ENCODE measurements at regions not wholly inside any gene's neighbourhood (a gene's known extent, or its start where the extent isn't known, plus 50 kb on each side); places are given as distances from the start of the nearest gene placed in this dataset.
"Not testable (repeated sequence)": the region's sequence is repeated elsewhere in the genome, so short reads cannot be mapped to it uniquely, and the experiment has no call there.

GRCh38 chr1:99546432-99547416 lies 99.2 kb upstream of the PALMD start:
- no peak for DNase-seq

GRCh38 chr1:99548943-99549605 lies 96.8 kb upstream of the PALMD start:
- DNase-seq = no peak

DNA sequence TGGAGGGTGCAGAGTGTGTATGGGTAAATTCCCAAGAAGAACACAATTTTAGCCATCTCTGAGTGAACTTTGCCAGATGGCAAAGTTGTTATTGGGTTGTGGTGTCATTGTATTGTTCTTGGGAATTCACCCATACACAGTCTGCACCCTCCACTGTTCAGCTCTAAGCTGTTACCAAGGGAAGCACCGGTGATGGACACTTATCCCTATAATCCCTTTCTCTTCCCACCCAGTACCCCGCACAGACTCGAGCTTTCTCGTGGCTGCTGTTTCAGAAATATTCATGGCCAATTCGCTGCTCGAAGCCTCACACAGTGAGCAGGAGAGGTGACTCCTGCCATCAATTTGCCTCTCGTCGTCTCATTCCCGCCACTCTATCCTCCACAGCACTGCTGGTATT lies 95.7 kb upstream of the PALMD start:
- DNase-seq = no peak

GRCh38 chr1:99551812-99552614 lies 93.9 kb upstream of the PALMD start:
- DNase-seq = no peak

- DNase-seq = no peak
Observed at GRCh38 chr1:99553301-99553700, 92.6 kb upstream of the PALMD start.

GRCh38 chr1:99553819-99554218 lies 92.1 kb upstream of the PALMD start:
- DNase-seq = not testable (repeated sequence)

GRCh38 chr1:99554727-99555126 lies 91.2 kb upstream of the PALMD start:
- DNase-seq = no peak

DNA sequence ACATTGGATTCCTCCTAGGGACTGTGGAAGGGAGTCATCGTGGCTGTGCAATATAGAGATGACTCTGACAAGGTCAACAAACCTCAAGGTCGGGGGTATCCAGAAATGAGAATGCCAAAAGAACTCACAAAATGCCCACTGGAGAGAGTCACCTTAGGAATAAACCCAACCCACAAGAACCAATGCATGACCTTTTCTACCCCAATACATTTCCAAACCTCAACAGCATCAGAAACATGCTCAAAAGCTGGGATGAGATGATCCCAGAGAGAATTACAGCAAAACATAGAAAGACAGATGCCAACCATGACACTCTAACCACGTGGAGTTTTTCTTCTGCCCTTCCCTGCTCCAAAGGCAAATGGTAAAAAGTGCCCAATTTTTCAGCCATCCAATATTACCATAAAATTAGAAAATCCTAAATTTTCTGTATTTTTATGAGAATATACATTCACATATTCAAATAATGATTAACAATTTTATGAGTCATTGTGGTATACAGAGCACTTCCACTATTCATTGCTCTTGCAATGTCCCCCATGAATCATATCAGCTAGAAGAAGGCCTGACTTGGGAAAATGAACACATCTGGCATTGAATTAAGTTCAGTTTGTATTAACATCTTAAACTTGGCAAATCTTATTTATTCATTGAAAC lies 88.2 kb upstream of the PALMD start:
- no peak for DNase-seq

DNA sequence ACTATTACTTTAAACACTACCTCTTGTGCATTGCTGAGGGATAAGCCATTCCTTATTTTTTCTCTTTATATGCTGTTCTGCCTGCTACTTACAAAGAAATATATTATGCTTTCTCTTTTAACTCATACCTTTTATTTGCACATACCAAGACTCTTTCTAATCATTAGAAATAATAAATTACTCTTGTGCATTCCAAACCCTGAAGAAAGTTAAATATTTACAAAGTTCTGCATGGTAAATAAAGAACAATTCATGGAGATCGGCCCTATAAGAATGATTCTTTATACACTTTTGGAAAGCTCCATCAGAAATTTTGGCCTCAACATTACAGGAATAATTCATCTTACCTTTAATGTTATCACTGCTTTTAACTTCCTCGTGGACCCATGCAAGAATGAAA lies 86.7 kb upstream of the PALMD start:
- DNase-seq = no peak

DNA sequence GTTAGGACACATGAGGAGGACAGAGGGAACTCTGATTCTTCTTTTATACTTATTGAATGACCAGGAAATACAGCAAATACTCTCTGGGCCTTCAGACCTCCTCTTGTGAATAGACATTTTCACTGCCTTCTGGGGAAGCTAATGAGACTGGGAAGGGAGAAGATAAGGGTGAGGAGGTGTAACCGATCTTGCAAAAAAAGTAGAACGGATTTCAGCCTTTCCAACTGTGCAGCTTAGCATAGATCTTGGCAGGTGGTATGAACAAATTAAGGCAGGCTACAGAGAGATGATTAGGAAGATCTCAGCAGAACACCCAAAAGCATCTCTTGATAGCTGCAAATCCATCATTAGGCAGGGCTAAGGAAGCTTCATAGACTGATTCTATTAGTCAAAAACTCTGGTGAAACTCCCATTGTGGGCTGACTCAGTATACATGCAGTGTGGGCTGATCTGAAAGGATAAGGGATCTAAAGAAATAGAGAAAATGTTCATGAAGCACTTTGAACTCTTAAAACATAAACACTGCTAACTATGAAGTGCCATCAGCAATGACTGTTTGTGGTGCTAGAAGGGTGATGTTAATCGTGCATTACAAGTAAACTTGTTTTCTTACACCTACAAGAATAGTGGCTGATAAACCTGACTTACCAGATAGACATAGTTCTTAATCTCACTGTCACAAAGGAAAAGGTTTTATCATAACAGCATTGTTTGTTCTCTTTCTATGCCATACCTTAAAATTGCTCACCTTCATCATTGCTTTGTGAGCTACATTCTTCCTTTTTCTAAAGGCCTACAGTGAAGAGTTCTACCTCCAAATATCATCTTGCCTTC lies 85.5 kb upstream of the PALMD start:
- DNase-seq = no peak

- no peak for DNase-seq
Observed at GRCh38 chr1:99561952-99562351, 84.0 kb upstream of the PALMD start.

GRCh38 chr1:99565606-99566289 lies 80.2 kb upstream of the PALMD start:
- no peak for DNase-seq

- no peak for DNase-seq
Observed at GRCh38 chr1:99566290-99567021, 79.5 kb upstream of the PALMD start.

DNA sequence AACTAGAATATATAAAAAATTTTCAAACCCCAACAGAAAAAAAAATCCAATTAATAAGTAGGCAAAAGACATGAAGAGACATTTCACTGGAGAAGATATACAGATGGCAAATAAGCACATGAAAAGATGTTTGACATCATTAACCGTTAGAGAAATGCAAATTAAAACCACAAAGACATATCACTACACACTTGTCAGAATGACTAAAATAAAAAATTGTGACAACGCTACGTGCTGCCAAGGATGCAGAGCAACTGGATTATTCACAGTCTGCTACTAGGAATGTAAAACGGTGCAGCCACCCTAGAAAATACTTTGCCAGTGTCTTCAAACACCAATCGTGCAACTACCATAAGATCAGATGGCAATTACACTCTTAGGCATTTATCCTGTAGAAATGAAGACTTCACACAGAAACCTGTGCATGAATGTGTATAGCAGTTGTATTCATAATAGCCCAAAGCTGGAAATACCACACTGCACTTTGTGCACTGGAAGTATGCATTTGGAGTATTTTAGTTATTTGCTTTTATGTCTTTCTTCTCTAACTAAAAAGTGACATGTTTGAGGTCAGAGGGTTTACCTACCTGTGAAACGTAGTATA lies 75.3 kb upstream of the PALMD start:
- no peak for DNase-seq

GRCh38 chr1:99571092-99571734 lies 74.7 kb upstream of the PALMD start:
- no peak for DNase-seq

GRCh38 chr1:99573431-99574217 lies 72.3 kb upstream of the PALMD start:
- DNase-seq = no peak

- no peak for DNase-seq
Observed at GRCh38 chr1:99577313-99577712, 68.6 kb upstream of the PALMD start.

- no peak for DNase-seq
Observed at GRCh38 chr1:99579691-99580172, 66.2 kb upstream of the PALMD start.

- no peak for DNase-seq
Observed at GRCh38 chr1:99580451-99580850, 65.5 kb upstream of the PALMD start.
